GM12872 (cell line): ENCODE measurements at regions not wholly inside any gene's neighbourhood (a gene's known extent, or its start where the extent isn't known, plus 50 kb on each side); places are given as distances from the start of the nearest gene placed in this dataset.

ENCODE experiments used
- CTCF ChIP-seq: IDR thresholded peaks from 3 replicates; pipeline ENCODE4 v1.5.1; 2011; ENCODE audit warnings: low read depth, mild to moderate bottlenecking, low read length, moderate library complexity; ENCODE audit not compliant: insufficient read depth

GRCh38 chr16:87016046-87017035 lies 300.9 kb downstream of the C16orf95 start:
- TF ChIP-seq CTCF = no peak

GRCh38 chr16:87017371-87018012 lies 299.7 kb downstream of the C16orf95 start:
- no peak for TF ChIP-seq CTCF

- no peak for TF ChIP-seq CTCF
These were observed 291.5 kb downstream of the C16orf95 start for GRCh38 chr16:87025676-87026075.

- TF ChIP-seq CTCF = no peak
These were observed 290.1 kb downstream of the C16orf95 start for GRCh38 chr16:87027056-87027616.

- no peak for TF ChIP-seq CTCF
These were observed 288.5 kb downstream of the C16orf95 start for GRCh38 chr16:87028481-87029320.

- TF ChIP-seq CTCF = no peak
These were observed 284.6 kb downstream of the C16orf95 start for GRCh38 chr16:87032554-87032953.
